ENCODE measurements at regions not wholly inside any gene's neighbourhood (a gene's known extent, or its start where the extent isn't known, plus 50 kb on each side); places are given as distances from the start of the nearest gene placed in this dataset.

DNA sequence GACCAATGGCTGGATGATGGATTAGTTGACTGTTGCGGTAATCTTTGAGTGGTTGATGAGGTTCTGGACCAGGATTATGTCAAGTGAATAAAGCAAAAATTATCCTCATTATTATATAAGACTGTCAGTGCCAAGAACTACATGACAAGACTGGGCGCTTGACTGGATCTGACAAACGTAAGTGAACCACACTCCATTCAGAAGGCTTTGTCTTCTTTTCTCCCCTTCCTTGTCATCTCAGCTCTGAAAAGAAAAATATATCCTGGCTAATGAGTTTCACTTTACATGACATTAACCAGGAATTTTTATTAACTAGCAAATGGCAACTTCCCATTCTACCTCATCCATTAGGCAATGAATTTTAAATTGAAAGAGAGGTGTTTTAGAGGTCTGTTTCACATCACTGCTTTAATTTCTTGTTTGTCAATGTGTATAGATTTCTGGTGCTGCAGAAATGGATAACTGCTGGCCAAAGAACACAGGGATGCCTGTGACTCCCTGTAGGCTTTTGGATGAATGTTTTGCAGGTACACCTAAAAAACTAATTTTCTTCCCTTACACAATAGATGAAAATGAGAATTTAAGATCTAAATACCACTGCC is 150.1 kb downstream of the ELOVL4 start:
- DNase-seq, result no peak
- TF ChIP-seq, protein P1, sequence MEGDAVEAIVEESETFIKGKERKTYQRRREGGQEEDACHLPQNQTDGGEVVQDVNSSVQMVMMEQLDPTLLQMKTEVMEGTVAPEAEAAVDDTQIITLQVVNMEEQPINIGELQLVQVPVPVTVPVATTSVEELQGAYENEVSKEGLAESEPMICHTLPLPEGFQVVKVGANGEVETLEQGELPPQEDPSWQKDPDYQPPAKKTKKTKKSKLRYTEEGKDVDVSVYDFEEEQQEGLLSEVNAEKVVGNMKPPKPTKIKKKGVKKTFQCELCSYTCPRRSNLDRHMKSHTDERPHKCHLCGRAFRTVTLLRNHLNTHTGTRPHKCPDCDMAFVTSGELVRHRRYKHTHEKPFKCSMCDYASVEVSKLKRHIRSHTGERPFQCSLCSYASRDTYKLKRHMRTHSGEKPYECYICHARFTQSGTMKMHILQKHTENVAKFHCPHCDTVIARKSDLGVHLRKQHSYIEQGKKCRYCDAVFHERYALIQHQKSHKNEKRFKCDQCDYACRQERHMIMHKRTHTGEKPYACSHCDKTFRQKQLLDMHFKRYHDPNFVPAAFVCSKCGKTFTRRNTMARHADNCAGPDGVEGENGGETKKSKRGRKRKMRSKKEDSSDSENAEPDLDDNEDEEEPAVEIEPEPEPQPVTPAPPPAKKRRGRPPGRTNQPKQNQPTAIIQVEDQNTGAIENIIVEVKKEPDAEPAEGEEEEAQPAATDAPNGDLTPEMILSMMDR (IDR thresholded peaks at IDR 0.05 in 4 of 5, conservative IDR thresholded peaks at IDR 0.05 in 1 of 5), result no peak
- TF ChIP-seq POLR2A (IDR thresholded peaks at IDR 0.05), result no peak
- Histone ChIP-seq H3K36me3 (no peaks in the 10 kb centered on the region), H3K27me3 (no peaks in the 10 kb centered on the region), H3K27ac (no peak overlapping the region), H3K9me3 (no peaks in the 10 kb centered on the region), H3K4me1 (no peaks in the 10 kb centered on the region), H3K4me3 (no peak overlapping the region)
- no peak for ATAC-seq
- intact Hi-C loops (cut with DNase I; ENCODE audit: low total_unique reads) (no loop called here), in situ Hi-C loops (cut with MboI; ENCODE audit: low sequenced_read_pairs in 4 of 4) (no loop called here)

DNA sequence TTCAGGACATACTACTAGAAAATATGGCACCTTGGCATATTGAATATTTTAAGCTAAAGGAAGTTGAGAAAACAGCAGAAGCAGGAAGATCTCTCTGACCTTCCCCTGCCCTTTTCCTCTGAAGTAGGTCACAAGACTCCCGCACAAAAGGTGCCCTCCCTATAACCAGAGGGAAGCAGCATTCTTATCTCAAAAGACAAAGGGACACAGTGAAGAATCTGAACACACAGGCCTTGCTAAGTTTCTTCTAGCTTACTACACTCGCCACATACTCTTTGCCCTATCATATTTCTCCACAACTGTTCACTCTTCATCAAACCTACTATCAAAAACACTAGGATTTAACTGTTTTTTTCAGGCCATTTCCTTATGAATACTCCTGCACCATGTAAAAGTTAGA is 151.2 kb downstream of the ELOVL4 start:
- H3K36me3 ChIP-seq, result no peaks in the 10 kb centered on the region
- no peak overlapping the region for H3K4me3 ChIP-seq
- in situ Hi-C loops (cut with MboI; ENCODE audit: low sequenced_read_pairs in 4 of 4) (no loop called here), intact Hi-C loops (cut with DNase I; ENCODE audit: low total_unique reads) (no loop called here)
- no peaks in the 10 kb centered on the region for H3K9me3 ChIP-seq
- DNase-seq (no peak), ATAC-seq (no peak)
- no peak for TF ChIP-seq POLR2A (IDR thresholded peaks at IDR 0.05)
- TF ChIP-seq, protein P1 (IDR thresholded peaks at IDR 0.05 in 4 of 5, conservative IDR thresholded peaks at IDR 0.05 in 1 of 5), result no peak
- H3K4me1 ChIP-seq, result no peaks in the 10 kb centered on the region
- no peak overlapping the region for H3K27ac ChIP-seq
- H3K27me3 ChIP-seq, result no peaks in the 10 kb centered on the region

DNA sequence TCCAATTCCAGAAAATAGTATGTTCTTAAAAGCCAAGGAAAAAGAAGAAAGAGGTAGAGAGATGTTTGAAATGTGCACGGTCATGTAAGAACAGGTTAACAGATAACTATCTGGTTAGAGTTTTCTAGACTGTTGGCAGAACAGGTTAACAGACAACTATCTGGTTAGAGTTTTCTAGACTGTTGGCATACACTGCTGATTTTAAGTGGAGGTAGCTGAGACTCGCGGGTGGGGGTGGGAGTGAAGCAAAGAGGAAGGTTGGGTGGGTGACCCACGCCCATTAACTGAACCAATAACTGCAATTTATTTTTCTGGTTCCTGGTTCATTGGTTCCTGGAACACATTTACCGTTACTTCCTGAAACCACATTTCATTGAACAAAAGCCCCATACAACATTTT is 157.5 kb downstream of the ELOVL4 start:
- in situ Hi-C loops (cut with MboI; ENCODE audit: low sequenced_read_pairs in 4 of 4) (no loop called here), intact Hi-C loops (cut with DNase I; ENCODE audit: low total_unique reads) (no loop called here)
- DNase-seq (no peak), ATAC-seq (no peak)
- H3K36me3 ChIP-seq, result no peaks in the 10 kb centered on the region
- TF ChIP-seq, protein P1 (IDR thresholded peaks at IDR 0.05 in 4 of 5, conservative IDR thresholded peaks at IDR 0.05 in 1 of 5), result no peak
- no peak for TF ChIP-seq POLR2A (IDR thresholded peaks at IDR 0.05)
- no peak overlapping the region for H3K27ac ChIP-seq
- no peaks in the 10 kb centered on the region for H3K9me3 ChIP-seq
- H3K27me3 ChIP-seq, result no peaks in the 10 kb centered on the region
- no peak overlapping the region for H3K4me3 ChIP-seq
- no peaks in the 10 kb centered on the region for H3K4me1 ChIP-seq

DNA sequence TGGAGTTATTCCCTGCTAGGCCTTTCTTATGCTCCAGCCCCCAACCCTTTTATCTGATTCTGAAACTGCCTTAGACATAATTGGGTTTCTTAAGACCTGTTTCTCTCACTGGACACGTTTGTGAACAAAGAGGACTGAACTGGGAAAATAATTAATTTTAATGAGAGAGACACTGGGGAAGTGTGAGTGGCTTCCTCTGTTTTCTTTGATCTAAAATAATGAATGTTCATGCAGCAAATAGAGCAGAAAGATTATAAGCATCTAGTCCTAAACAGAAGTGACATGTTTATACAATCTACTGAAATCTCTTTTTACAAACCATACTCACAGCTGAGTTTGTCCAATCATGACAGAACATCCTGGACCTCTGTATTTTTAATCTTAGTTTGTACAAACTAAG is 157.6 kb downstream of the SH3BGRL2 start:
- Histone ChIP-seq H3K4me1 (no peaks in the 10 kb centered on the region), H3K27ac (no peak overlapping the region), H3K27me3 (no peaks in the 10 kb centered on the region), H3K36me3 (no peaks in the 10 kb centered on the region), H3K9me3 (no peaks in the 10 kb centered on the region), H3K4me3 (no peak overlapping the region)
- TF ChIP-seq POLR2A (IDR thresholded peaks at IDR 0.05), result no peak
- TF ChIP-seq, protein P1 (IDR thresholded peaks at IDR 0.05 in 4 of 5, conservative IDR thresholded peaks at IDR 0.05 in 1 of 5), result no peak
- intact Hi-C loops (cut with DNase I; ENCODE audit: low total_unique reads), result no loop called here
- in situ Hi-C loops (cut with MboI; ENCODE audit: low sequenced_read_pairs in 4 of 4), result no loop called here
- DNase-seq, result no peak
- no peak for ATAC-seq

DNA sequence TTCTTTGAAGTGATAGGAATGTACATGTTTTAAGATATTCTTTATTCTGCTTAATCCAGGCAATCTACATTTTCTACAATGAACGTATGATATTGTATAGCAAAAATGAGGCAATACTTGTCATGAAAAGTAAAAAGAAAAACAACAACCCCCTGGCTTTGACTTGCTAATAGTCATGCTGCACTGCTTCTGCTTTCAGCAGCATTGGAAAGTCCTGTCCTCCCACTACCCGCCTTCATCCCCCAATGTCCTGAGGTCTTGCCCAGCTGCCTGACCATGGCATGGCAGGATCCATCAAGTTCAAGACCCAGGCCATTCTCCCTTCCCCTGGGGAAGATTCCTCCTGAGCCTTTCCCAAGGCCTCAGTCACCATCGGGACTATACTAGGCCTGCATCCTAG is 156.5 kb downstream of the SH3BGRL2 start:
- Histone ChIP-seq H3K4me1 (no peaks in the 10 kb centered on the region), H3K36me3 (no peaks in the 10 kb centered on the region), H3K27ac (no peak overlapping the region), H3K9me3 (no peaks in the 10 kb centered on the region), H3K4me3 (no peak overlapping the region), H3K27me3 (no peaks in the 10 kb centered on the region)
- in situ Hi-C loops (cut with MboI; ENCODE audit: low sequenced_read_pairs in 4 of 4) (no loop called here), intact Hi-C loops (cut with DNase I; ENCODE audit: low total_unique reads) (no loop called here)
- TF ChIP-seq, protein P1 (IDR thresholded peaks at IDR 0.05 in 4 of 5, conservative IDR thresholded peaks at IDR 0.05 in 1 of 5), result no peak
- no peak for TF ChIP-seq POLR2A (IDR thresholded peaks at IDR 0.05)
- ATAC-seq, result no peak
- DNase-seq, result no peak

All from gastrocnemius medialis (tissue), 4 donors.